Glomerular endothelial cell (primary cell): ENCODE measurements at regions not wholly inside any gene's neighbourhood (a gene's known extent, or its start where the extent isn't known, plus 50 kb on each side); places are given as distances from the start of the nearest gene placed in this dataset.

ENCODE experiments used
- DNase-seq: peaks from one replicate; pipeline ENCODE4 v3.0.0-alpha.2; 2011; ENCODE audit warnings: low read depth, low spot score; ENCODE audit errors: extremely low read depth

DNA sequence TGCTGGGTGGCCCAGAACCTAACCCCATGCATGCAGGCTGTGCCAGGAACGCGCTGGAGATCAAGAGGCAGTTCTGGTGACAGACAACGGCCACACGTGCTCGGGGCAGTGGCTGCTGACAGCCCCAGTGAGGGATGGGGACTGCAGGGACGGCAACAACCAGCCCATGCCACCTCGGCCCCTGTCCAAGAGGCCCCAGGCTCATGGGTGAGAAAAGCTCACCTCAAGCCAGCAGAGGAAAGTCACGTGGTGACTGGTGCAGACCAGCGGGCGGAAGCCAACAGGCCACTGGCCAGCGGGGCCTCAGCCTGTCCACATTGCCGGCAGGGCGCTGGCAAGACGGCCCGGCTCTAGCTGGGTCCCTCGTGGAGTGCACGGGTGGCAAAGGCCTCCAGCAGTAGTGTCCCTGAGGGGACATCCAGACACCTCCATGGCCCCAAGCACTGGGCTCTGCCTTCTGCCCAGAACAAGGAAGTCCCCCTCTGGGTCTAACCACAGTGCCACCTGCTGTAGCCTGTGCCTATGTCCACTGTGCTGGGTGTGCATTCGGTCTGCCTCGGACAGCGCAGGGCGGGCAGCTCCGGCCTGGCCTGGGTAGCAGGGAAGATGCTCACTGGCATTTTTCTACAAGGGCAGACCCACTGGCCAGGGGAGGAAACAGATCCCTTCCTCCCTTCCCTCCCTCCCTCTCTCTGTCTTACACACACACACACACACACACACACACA, 134.1 kb downstream of the NCOR2 start:
- no peak for DNase-seq

DNA sequence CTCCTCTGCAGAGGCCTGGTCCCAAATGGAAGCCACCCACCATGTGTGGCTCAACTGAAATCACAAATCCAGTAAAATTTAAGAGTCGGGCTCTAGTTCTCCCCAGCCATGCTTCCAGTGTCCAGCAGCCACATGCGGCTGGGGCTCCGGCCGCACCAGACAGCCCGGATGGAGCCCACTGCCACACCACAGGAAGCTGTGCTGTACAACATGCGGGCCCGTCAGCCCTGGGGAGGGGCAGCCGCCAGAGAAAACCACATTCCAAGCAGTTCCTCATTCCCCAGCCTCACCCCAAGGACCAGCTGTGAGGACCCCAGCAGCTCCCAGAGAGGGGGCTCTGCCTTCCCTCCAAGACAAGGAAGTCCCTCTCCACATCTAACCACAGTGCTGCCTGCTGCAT, 135.0 kb downstream of the NCOR2 start:
- DNase-seq, result no peak

DNA sequence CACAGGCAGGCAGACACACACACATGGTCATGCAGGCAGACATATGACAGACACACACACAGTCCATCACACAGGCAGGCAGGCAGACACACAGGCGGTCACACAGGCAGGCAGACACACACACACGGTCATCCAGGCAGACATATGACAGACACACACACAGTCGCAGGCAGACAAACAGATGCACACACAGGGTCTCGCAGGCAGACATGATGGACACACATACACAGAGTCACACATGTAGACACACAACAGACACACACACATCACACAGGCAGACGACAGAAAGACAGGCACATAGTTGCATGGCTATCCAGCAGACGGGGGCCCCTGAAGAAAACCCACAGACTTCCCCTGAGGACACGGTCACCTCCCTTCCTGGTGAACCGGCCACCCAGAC, 135.4 kb downstream of the NCOR2 start:
- DNase-seq, result no peak

DNA sequence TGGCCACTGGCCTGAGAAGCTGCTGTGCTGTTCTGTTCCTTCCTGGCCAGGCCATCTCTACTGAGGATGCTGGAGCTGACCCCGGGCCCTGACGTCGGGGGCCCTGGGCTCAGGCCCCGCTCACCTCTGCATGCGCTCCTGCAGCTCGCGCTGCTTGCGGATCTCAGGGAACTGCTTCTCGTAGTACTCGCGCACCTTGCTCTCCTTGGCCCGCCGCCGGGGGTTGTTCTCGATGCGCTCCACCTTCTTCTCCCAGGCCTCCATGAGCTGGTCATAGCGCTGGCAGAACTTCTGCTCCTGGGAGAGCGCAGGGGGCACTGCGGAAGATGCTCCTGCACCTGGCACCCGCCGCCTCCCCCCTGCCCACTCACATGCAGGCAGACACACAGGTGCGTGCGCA, 135.6 kb downstream of the RFLNA start:
- DNase-seq, result no peak

DNA sequence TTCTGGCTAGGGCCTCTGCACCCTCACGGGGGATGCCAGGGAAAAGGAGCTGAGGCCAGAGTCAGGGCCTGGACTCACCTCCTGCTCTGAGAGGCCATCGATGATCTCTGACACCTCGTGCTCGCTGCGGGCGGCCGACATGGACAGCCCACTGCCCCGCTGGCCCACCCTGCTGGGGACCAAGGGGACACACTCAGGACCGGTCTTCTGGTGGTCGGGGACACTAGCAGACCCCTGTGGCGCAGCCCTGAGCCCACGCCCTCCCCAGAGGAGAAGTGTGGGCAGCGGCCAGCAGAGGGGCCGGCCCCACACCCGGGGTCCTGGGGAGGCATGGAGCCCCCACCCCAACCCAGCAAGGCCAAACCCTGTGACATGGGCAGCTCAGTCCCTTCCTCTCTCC, 134.6 kb downstream of the RFLNA start:
- no peak for DNase-seq

DNA sequence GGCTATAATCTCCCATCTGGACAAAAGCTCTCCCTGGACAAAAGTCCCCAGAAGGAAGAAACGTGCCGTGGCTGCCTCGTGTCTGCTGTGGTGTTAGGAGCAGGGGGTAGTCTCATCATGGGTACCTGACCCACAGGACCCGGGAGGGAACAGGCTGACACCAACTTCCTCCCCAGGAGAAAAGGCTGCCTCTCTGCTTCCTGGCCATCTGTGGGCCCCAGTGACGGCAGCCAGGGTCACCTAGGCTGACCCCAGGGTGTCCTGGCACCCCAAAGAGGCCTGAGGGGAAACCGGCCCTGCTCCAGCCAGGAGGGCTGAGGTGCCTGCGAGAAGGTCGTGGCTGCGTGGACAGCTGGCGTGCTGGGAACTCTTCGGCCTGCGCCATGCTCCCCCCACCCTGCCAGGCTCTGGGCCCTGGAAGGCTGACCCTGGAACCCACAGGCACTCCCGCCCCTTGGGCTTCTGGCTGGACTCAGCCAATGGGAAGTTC, 133.9 kb downstream of the RFLNA start:
- no peak for DNase-seq

DNA sequence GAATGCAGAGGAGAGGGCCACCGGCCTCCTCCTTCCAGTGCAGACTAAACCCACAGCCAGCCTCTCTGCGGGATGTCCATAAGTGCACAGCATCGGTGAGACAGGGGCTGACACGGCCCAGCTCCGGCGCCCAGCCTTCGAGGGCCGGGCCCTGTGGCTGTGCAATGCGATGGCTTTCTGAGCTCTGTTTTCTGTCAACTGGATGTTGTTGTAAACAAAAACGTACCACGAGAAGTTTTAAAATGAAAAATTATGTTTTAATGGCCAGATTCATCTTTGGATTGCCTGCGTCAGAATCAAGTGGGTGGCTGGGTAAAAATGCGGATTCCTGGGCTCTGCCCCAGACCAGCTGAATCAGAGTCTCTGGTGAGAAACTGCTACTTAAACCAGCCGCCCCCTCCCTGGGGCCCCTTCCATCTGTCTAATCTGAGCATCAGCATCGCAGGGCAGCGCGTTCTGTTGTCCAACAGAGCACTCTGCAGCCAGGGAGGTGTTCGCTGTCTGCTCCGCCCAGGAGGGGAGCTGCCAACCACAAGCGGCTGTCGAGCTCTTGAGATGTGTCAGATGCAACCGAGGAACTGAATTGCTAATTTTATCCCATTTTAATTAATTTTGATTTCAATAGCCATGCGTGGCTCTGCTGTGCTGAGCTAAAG, 133.4 kb downstream of the RFLNA start:
- no peak for DNase-seq

DNA sequence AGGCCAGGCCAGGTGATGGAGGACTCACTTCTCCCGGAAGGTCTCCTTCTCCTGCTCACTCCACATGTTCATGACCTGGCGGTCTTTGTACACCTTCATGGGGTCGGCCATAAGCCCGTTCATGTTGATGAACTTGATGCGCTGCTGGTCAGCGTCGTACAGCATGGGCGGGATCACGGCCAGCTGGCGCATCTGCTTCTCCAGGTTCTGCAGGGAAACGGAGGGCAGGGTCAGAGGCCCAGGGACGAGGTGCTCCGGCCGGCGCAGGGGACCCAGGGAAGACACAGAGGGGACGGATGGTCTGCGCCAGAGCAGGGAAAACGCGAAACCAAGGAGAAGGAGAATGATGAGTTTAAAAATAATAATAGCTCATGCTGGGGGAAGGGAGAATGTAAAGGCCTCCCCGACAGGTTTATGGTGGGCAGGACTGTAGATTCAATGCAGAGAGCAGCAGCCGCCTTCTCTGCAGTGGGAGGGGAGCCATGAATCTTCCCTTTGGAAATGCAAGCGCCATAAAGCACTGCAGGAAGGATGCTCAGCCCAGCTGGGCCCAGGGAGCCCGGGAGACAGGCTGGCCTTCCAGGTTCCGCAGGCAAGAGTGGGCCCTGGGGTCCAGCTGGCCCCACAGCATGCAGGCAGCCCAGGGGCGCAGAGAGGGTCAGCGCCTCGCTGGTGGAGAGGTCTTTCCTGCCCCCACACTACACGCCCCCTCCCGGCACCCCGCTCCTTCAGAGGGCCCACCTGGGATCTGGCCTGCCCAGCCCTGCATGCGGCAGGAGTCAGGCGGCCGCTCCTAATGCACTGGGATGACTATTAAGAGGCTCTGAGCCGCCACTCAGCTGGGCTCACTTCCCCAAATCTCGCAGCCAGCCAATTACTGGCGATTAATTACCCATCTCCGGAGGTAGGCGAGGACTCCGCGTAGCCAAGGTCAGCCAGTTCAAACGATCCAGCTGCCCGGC, 132.0 kb downstream of the RFLNA start:
- DNase-seq, result no peak

DNA sequence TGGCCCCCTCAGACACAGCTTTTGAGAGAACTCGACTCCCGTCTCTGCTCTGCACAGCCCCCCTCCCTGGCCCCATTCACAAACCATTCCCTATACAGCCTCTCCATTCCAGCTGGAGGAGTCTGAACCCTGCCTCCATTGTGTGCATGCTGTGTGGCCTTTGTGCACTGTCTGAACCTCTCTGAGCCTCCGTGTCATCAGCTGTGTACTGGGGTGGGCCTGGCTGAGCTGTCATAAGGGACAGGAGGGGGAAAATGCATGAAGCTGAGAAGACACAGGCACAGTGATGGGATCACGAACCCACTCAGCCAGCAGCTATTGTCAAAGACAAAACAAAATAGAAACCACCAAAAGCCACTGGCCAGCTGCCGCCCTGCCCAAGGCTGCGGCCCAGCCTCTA, 130.8 kb downstream of the RFLNA start:
- DNase-seq, result no peak

DNA sequence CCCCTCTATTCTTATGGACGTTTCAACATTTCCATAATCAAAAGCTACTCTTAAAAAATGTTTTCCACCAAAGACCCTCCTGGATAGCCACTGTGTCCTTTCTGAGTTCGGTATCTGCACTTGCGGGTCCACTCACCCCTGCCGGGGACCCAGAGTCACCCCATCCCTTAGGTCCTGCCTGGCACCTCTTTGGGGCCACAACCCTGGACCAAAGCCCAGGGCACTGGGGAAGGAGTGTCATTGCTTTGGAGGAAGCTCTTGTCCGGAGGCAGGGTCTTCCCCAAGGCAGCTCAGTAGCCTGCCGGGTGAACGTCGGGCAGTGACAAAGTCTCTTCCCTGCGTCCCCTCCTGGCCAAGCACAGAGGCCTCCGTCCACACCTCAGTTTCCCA, 129.6 kb downstream of the RFLNA start:
- DNase-seq, result no peak

DNA sequence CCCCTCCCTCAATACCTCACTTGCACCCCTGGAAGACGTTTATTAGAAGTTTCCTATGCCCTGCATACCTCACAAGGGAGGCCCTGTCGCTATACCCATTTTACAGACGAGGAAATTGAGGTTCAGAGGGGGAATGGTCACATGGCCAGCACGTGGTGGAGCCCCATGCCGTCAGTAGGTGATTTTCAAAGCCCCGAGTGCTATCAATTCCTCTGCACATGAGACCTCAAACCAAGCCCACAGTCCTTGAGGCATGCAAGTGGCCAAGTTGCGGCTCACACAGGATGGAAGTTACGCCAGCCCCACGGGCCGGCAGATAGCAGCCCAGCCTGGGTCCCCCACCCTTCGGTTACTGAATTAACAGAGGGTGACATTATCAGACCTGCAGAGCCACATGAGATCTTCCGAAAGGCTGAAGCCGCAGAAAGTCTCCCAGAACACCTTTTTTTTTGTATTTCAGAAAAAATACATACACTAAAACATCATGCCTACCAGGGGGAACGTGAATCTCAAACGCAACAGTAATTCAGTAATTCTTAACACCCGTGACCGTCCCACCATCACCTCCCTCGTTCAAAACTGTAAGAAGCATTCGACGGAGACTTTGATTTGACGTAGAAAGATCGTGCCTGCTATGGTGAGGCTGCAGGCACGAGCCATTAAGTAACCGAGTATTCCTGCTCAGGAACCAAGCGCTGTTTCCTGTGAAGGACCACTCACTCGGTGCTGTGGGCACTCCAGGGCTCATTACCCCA, 129.0 kb downstream of the RFLNA start:
- no peak for DNase-seq

DNA sequence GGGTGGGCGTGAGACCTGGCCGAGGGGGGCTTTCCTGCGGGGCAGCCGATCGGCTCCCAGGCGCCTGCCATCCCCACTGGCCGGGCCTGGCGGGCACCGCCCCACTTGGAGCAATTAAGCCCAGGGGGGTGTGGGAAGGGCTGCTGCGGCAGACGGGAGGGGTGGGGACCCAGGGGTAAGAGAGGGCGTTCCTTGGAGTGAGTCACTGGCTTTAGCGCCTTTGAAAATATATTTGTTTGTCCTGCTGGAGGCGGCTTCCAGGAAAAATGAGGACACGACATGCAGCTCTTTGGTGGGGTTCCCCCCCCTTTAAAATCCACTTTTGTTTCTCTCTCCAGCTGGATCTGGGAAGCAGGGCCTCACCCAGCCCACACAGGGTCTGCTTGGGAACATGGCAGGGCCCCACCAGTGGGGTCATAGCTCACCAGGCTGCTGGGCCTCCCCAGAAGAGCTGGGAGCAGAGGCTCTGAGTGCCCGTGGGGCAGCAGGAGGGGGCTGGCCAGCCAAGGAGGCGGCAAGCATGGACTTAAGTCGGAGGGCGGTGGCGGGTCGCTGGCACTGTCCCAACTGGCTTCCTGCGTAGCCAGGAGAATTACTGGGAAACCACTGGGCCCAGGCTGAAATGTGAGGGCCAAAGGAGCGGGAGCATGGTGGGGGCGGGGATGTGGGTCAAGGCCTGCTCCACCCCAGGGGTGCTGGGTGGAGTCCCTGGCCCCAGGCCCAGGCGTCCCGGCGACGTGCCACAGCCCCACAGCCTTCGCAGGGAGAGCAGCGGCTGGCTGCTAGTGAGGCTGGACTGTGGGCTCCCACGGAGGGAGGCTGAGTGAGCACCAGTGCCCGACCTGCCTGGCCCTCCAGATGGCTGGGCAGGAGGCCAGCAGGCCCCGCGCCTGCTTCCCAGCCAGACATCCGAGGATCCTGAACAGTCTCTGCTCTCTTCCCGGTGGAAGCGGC, 128.0 kb downstream of the RFLNA start:
- DNase-seq, result peak; percentile 48

DNA sequence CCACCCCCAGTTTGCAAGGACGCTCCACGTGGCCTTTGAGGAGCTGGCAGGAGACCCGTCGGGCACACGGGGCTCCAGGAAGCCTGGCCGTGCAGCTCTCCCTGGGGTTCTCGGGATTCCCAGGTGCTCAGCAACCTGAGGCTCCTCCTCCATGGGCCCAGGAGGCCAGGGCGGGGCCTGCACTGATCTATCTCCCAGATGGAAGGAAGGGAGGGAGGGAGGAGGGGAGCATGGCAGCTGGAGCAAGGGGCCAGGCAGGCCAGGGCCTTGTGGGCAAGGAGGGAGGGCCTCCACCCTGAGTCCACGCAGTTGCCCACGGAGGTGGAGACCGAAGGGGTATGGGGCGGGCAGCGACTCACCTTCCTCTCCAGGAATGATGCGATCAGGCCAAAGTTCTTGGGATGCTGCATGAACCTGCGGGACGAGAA, 127.3 kb downstream of the RFLNA start:
- DNase-seq, result no peak

DNA sequence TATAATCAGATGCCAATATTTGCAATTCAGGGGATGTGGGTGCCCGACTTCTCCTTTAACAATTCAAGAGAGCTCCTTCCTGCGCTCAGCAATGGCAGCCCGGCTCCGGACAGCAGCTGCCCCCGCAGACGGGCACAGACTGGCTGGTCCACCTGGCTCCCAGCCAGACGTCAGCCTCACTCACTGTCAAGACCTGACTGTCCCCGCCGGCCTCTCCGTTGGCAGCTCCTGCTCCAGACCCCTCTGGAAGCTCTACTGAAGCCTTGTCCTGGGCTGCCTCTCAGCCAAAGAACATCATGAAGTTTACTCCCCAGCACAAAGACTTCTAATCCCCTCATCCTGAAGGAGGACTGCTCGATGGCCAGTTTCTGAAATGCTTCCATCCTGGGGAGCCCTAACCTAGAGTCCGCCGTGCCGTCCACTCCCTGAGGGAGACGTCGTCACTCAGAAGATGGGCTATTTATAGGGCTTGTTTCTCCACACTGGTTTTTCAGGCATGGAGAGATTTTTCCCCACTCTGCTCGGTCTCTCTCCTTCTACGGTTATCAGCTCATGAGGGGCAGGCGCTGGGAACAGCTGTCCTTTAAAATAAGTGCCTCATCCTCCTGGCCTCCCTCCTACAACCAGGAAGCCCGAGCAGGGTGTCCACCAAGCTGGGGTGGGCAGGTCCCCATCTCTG, 126.2 kb downstream of the RFLNA start:
- DNase-seq, result no peak

DNA sequence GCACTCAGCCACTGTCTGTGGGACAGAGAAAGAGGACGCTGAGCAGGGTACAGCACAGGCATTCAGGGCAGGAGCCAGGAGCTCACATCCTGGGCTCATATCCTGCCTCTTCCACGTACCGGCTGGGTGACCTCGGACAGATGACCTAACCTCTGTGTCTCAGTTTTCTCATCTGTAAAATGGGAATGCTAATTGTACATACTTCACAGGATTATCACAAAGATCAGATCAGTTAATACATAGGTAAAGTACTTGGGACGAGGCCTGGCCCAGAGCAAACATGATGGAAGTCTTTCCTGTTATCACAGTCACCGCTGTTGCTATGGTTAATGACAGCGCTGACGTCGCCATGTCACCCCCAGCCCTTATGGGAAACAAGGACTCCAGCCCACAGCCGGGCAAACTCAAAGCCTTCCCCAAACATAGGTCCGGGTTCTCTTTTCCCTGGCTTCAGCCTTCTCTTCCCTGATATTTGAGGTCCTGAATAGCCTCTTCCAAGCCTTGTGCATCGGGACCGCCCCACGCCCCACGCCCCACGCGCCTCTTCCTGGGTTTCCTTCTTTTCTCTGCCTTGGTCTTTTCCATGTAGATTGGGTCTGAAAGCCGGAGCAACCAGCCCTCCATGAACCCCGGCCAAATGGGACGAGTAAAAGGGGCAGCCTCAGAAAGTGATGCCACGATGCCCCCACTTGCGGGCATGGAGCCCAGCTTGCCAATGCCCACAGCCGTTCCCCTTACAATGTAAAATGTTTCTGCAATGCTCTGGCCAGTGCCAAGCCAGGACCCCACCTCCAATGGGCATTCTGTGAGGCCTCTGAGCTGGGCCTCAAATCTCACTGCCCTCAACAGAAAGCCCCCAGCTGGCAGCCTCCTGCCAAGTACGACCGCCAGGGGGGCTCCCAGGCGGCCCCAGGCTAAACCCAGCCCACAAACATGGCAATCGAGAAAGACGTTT, 125.4 kb downstream of the RFLNA start:
- DNase-seq, result no peak

DNA sequence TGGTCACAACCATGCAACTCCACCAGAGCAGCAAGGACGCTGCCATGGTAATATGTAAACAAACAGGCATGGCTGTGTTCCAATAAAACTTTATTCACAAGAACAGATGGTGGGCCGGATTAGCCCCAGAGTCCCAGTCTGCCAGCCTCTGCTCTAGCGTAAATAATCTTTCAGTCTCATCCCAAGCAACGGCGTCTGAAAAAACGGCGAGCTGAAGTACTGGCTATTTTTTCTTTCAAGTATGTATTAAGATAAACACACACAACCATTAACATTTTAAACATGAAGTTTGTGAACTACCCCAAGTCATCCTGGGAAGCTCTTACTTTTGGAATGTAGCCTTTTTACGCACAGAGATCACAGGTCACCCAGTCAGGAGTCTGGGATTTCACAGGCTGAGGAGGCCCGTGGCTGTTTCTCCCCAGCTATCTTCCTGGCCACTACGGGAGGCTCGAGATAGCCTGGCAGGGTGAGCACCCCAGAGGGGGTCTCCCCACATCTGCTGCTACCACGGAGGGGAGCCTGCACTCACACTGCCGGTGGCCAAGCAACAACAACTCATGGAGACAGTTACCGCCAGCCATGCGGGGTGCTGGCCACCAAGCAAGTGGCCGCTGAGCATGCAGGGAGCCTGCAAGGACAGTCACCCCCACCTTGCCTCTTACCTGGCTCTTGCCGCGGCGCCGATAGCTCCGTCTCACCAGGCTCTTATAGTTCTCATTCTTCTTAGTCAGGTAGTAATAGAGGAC, 124.6 kb downstream of the RFLNA start:
- DNase-seq, result no peak

DNA sequence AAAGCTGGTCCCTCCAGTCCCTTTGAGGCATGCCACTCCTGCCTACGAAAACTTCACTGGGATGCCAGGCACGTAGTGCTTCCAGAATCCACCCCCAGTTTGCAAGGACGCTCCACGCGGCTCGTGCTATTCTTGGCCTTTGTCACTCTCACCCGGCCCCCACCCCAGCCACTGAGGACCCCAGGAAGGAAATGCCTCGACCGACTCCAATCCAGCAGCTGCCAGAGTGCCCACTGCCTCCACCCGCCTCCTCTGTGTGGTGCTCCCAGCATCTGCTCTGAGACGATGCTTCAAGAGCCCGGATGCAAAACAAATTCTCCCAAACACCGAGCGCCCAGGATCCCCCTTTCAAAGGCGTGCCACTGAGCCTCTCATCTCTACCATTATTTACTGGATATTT, 123.9 kb downstream of the RFLNA start:
- no peak for DNase-seq
